Mammary epithelial cell (primary cell): ENCODE measurements at regions not wholly inside any gene's neighbourhood (a gene's known extent, or its start where the extent isn't known, plus 50 kb on each side); places are given as distances from the start of the nearest gene placed in this dataset.

Experiments
- EZH2 ChIP-seq: IDR thresholded peaks from 2 replicates; pipeline ENCODE4 v1.6.1; 2012; ENCODE audit warnings: low read length, inconsistent platforms, borderline replicate concordance
- TF ChIP-seq, protein P1 (sequence below), 2 donors: IDR thresholded peaks in 1 of 2; conservative IDR thresholded peaks in 1 of 2; 2 replicates each; pipeline ENCODE4 v1.5.1; 2011 to 2012; ENCODE audit warnings: inconsistent platforms in 2 of 2, low read length in 2 of 2, mild to moderate bottlenecking in 2 of 2, control low read depth in 1 of 2, low read depth in 1 of 2; ENCODE audit not compliant: insufficient read depth in 1 of 2; ENCODE audit errors: extremely low read depth in 1 of 2

DNA sequence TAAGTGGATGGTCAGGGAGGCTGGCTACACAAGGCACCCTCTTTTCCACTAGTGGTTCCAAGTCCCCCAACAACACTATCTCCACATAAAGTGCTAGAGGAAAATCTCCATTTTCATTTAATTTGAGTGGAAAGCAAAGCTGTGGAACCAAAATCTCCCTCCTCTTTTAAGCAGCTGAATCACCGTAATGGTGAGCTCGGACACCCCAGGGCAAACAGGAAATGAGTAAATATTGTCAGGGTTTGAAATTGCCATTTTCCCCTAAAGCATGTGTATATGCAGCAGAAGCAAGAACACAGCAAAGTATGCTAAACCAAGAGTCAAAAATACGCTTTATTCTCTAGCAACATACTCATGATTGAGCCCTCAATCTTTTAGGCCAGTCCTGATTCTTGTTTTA, 143.7 kb downstream of the GPAM start:
- TF ChIP-seq, protein P1, sequence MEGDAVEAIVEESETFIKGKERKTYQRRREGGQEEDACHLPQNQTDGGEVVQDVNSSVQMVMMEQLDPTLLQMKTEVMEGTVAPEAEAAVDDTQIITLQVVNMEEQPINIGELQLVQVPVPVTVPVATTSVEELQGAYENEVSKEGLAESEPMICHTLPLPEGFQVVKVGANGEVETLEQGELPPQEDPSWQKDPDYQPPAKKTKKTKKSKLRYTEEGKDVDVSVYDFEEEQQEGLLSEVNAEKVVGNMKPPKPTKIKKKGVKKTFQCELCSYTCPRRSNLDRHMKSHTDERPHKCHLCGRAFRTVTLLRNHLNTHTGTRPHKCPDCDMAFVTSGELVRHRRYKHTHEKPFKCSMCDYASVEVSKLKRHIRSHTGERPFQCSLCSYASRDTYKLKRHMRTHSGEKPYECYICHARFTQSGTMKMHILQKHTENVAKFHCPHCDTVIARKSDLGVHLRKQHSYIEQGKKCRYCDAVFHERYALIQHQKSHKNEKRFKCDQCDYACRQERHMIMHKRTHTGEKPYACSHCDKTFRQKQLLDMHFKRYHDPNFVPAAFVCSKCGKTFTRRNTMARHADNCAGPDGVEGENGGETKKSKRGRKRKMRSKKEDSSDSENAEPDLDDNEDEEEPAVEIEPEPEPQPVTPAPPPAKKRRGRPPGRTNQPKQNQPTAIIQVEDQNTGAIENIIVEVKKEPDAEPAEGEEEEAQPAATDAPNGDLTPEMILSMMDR (conservative IDR thresholded peaks at IDR 0.05 in 1 of 2, IDR thresholded peaks at IDR 0.05 in 1 of 2; ENCODE audit: extremely low read depth in 1 of 2, insufficient read depth in 1 of 2, low read depth in 1 of 2, low read length in 2 of 2): no peak
- no peak for TF ChIP-seq EZH2
